ENCODE measurements at regions not wholly inside any gene's neighbourhood (a gene's known extent, or its start where the extent isn't known, plus 50 kb on each side); places are given as distances from the start of the nearest gene placed in this dataset.
"Not testable (repeated sequence)": the region's sequence is repeated elsewhere in the genome, so short reads cannot be mapped to it uniquely, and the experiment has no call there.

- no peak overlapping the region for H3K27ac ChIP-seq
- TF ChIP-seq CTCF (conservative IDR thresholded peaks at IDR 0.05) (peak; percentile 69), ZFX (IDR thresholded peaks at IDR 0.05) (no peak)
These were observed 150.1 kb downstream of the OSTF1 start for GRCh38 chr9:75238311-75238976.

DNA sequence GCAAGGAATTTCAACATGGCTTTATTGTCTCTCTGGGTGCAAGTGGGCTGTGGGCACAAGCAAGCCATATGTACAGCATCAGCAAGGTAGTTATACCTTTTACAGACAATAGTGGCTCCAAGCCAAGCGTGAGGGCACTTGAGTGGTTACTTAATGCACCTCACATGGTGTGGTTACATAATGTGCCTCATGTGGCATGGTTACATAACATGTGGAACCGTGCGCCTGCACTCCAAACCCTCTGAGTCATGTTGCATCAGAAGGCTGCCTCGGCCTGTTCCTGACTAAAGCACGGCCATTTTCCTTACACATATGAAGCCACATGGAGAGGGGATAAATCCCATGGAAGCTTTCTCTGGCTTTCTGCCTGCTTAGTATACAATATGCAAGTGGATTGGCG lies 150.9 kb downstream of the OSTF1 start:
- no peak overlapping the region for H3K27ac ChIP-seq
- TF ChIP-seq CTCF (conservative IDR thresholded peaks at IDR 0.05) (no peak), ZFX (IDR thresholded peaks at IDR 0.05) (no peak)

DNA sequence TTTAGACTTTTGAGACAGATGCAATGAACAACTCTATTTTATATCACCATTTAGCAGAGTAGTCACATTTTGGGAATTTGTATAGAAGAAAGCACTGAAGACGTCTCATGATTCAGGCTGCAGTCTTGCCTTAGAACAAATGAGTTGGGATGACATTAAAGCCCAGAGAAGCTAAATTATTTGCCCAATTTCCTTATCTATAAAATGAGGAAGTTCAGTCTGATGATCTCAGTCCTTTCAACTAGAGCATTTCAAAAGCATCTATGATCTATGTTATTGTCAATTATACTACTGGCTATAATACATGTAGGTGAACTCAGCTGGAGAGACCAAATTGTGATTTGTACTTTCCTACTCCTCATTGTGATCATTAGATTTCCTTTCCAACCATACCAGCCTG lies 154.1 kb downstream of the OSTF1 start:
- no peak overlapping the region for H3K27ac ChIP-seq
- TF ChIP-seq CTCF (conservative IDR thresholded peaks at IDR 0.05): no peak
- no peak for TF ChIP-seq ZFX (IDR thresholded peaks at IDR 0.05)

DNA sequence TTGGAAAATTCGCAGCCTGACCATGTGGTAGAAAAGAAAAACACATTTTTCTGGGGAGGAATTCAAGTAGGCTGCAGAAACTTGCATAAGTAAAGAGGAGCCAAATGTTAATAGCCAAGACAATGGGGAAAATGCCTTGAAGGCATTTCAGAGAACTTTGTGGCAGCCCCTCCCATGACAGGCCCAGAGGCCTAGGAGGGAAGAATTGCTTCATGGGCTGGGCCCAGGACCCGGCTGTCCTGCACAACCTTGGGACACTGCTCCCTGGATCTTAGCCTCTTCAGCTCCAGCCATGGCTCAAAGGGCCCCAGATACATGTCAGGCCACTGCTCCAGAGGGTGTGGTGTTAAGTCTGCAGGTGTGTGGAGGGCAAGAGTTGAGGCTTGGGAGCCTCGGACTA lies 158.6 kb downstream of the OSTF1 start:
- TF ChIP-seq CTCF (conservative IDR thresholded peaks at IDR 0.05) (no peak), ZFX (IDR thresholded peaks at IDR 0.05) (no peak)
- H3K27ac ChIP-seq: no peak overlapping the region

- no peak overlapping the region for H3K27ac ChIP-seq
- TF ChIP-seq CTCF (conservative IDR thresholded peaks at IDR 0.05): peak; percentile 94
- no peak for TF ChIP-seq ZFX (IDR thresholded peaks at IDR 0.05)
These were observed 177.2 kb downstream of the OSTF1 start for GRCh38 chr9:75265525-75265972.

GRCh38 chr9:75269197-75269596 lies 180.9 kb downstream of the OSTF1 start:
- TF ChIP-seq CTCF (conservative IDR thresholded peaks at IDR 0.05) (no peak), ZFX (IDR thresholded peaks at IDR 0.05) (no peak)
- no peak overlapping the region for H3K27ac ChIP-seq

GRCh38 chr9:75273055-75273454 lies 184.7 kb downstream of the OSTF1 start:
- not testable (repeated sequence) for H3K27ac ChIP-seq

DNA sequence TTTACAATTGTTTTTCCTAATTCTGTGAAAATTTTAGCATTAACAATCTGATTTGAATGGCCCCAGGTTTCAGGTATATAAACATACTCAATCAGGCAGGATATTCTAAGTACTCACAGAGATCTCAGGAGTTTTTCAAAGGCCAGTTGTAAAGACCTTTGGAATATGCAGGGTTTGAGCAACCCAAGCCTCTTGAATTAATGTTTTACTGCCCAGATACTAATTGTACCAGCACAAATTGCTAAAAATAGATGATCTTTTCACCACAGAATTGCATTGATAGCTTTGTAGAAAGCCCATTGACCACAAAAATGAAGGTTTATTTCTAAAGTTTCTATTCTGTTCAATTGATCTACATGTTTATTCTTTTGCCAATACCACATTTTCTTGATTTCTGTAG lies 186.5 kb downstream of the OSTF1 start:
- H3K27ac ChIP-seq: no peak overlapping the region
- no peak for TF ChIP-seq ZFX (IDR thresholded peaks at IDR 0.05)
- no peak for TF ChIP-seq CTCF (conservative IDR thresholded peaks at IDR 0.05)
